ENCODE measurements at regions not wholly inside any gene's neighbourhood (a gene's known extent, or its start where the extent isn't known, plus 50 kb on each side); places are given as distances from the start of the nearest gene placed in this dataset.

DNA sequence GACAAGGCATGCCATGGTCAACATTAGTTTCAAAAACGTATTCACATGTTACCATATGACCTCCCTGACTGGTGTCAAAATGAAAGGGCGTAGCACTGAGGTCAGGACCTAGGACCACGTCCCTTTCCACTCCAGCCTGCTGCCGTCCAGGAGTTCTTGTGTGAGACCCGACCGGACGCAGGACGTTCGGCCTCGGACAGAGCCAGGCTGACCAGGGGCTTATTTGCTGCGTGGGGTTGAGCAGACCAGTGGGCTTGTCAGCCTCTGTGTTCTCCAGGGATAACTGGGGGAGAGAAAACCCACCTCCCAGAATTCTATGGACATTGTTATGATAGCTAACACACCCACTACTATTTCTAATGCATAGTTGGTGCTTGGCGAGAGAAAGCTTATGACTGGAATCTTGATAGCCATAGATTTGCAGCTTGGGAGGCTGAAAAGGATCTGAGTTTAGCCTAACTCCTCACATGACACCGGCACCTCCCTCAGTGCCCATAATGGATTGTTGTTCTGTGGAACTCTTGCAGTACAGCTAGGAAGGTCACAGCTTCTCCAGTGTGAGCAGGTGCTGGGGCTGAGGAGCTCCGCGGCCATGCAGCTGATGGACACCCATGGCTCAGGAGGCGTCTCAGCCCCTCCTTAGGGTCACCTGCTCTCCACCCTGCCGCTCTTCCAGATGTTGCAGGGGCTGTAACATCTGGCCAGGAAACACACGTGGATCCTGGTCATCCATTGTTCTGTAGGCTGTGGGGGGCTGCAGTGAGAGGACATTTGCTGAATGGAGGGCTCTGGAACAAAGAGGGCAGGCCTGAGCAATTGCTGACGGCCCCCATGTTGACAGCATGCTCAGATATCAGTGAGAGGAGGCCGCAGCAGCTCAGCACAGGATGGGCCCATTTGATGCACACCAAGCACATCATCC lies 368.4 kb downstream of the IRX2 start:
- H3K36me3 Mint-ChIP-seq (ENCODE audit: low read depth) = peaks cover 3% of the 10 kb centered on the region; the same call in 1 of the 3 replicates
- no peak overlapping the region for H3K4me3 Mint-ChIP-seq
- H3K4me1 ChIP-seq (ENCODE audit: insufficient read depth) = no peaks in the 10 kb centered on the region
- peaks cover 10% of the 10 kb centered on the region for H3K9me3 Mint-ChIP-seq
- ATAC-seq = no peak
- no peaks in the 10 kb centered on the region for H3K27me3 ChIP-seq (ENCODE audit: insufficient read depth)
- TF ChIP-seq JUNB (IDR thresholded peaks at IDR 0.05; ENCODE audit: unreplicated experiment) (no peak), ZNF114 (CRISPR knock-in tag; IDR thresholded peaks at IDR 0.05) (no peak), NANOG (IDR thresholded peaks at IDR 0.05; ENCODE audit: borderline replicate concordance) (no peak), ZNF462 (CRISPR knock-in tag; IDR thresholded peaks at IDR 0.05) (no peak)
- H3K27ac Mint-ChIP-seq = no peak overlapping the region
- no peaks in the 10 kb centered on the region; the same call in 2 of the 3 replicates for H3K4me1 Mint-ChIP-seq
- H3K9me2 ChIP-seq (ENCODE audit: insufficient read depth) = no peaks in the 10 kb centered on the region
- no peaks in the 10 kb centered on the region for H3F3A ChIP-seq (replicated peaks; ENCODE audit: low read depth)
- no peaks in the 10 kb centered on the region; the same call in 1 of the 2 replicates for H3K36me3 ChIP-seq (ENCODE audit: insufficient read depth)
- peaks cover 1% of the 10 kb centered on the region for H3K27me3 Mint-ChIP-seq (ENCODE audit: insufficient read depth, low read depth, poor library complexity)
- no peaks in the 10 kb centered on the region for H4K20me1 ChIP-seq (replicated peaks; ENCODE audit: insufficient read depth)
- no peak overlapping the region for H3K4me2 ChIP-seq
- no peak overlapping the region for H3K4me3 ChIP-seq
- no peak overlapping the region for H2AFZ ChIP-seq
- no peaks in the 10 kb centered on the region for H3K79me2 ChIP-seq (replicated peaks; ENCODE audit: insufficient read depth)
- H3K27ac ChIP-seq (ENCODE audit: low read depth) = no peak overlapping the region
- DNase-seq (ENCODE audit: low spot score) = no peak

DNA sequence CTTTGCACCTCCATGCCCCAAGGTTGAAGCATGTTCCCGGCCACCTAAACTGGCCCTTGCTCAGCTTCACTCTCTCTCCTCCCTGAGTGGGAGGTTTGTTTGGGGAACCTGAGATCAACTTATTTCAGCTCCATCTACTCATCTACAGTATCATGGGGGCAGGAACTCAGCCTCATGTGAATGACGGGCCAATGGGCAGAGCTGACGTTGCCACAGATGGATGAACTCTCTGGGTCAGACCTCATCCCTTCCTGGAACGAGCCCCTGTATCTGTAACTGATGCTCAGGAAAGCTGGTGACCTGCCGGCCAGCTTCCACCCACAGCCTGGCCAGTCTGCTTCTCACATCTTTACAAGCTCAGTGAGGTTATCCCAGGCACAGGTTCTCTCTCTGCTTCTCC lies 369.6 kb downstream of the IRX2 start:
- H3K4me1 ChIP-seq (ENCODE audit: insufficient read depth) = no peaks in the 10 kb centered on the region
- H3K27ac ChIP-seq (ENCODE audit: low read depth) = no peak overlapping the region
- Mint-ChIP-seq H3K4me3 (no peak overlapping the region), H3K27ac (no peak overlapping the region), H3K27me3 (ENCODE audit: insufficient read depth, low read depth, poor library complexity) (peaks cover 1% of the 10 kb centered on the region), H3K4me1 (no peaks in the 10 kb centered on the region; the same call in 2 of the 3 replicates), H3K36me3 (ENCODE audit: low read depth) (peaks cover 3% of the 10 kb centered on the region; the same call in 1 of the 3 replicates), H3K9me3 (peaks cover 10% of the 10 kb centered on the region)
- no peak overlapping the region for H3K4me2 ChIP-seq
- DNase-seq (ENCODE audit: low spot score) (no peak), ATAC-seq (no peak)
- no peaks in the 10 kb centered on the region; the same call in 1 of the 2 replicates for H3K36me3 ChIP-seq (ENCODE audit: insufficient read depth)
- H4K20me1 ChIP-seq (replicated peaks; ENCODE audit: insufficient read depth) = no peaks in the 10 kb centered on the region
- no peak overlapping the region for H3K4me3 ChIP-seq
- no peaks in the 10 kb centered on the region for H3K27me3 ChIP-seq (ENCODE audit: insufficient read depth)
- H3K9me2 ChIP-seq (ENCODE audit: insufficient read depth) = no peaks in the 10 kb centered on the region
- H3K79me2 ChIP-seq (replicated peaks; ENCODE audit: insufficient read depth) = no peaks in the 10 kb centered on the region
- no peaks in the 10 kb centered on the region for H3F3A ChIP-seq (replicated peaks; ENCODE audit: low read depth)
- no peak overlapping the region for H2AFZ ChIP-seq
- TF ChIP-seq, protein P1, sequence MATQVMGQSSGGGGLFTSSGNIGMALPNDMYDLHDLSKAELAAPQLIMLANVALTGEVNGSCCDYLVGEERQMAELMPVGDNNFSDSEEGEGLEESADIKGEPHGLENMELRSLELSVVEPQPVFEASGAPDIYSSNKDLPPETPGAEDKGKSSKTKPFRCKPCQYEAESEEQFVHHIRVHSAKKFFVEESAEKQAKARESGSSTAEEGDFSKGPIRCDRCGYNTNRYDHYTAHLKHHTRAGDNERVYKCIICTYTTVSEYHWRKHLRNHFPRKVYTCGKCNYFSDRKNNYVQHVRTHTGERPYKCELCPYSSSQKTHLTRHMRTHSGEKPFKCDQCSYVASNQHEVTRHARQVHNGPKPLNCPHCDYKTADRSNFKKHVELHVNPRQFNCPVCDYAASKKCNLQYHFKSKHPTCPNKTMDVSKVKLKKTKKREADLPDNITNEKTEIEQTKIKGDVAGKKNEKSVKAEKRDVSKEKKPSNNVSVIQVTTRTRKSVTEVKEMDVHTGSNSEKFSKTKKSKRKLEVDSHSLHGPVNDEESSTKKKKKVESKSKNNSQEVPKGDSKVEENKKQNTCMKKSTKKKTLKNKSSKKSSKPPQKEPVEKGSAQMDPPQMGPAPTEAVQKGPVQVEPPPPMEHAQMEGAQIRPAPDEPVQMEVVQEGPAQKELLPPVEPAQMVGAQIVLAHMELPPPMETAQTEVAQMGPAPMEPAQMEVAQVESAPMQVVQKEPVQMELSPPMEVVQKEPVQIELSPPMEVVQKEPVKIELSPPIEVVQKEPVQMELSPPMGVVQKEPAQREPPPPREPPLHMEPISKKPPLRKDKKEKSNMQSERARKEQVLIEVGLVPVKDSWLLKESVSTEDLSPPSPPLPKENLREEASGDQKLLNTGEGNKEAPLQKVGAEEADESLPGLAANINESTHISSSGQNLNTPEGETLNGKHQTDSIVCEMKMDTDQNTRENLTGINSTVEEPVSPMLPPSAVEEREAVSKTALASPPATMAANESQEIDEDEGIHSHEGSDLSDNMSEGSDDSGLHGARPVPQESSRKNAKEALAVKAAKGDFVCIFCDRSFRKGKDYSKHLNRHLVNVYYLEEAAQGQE (IDR thresholded peaks at IDR 0.05; ENCODE audit: unreplicated experiment) = no peak
- TF ChIP-seq STAT1 (IDR thresholded peaks at IDR 0.05; ENCODE audit: unreplicated experiment) = no peak
- no peak for TF ChIP-seq ETS1 (IDR thresholded peaks at IDR 0.05)
- no peak for TF ChIP-seq CREB1 (CRISPR knock-in tag; IDR thresholded peaks at IDR 0.05; ENCODE audit: low read depth)
- no peak for TF ChIP-seq JUNB (IDR thresholded peaks at IDR 0.05; ENCODE audit: unreplicated experiment)
- TF ChIP-seq POLR2AphosphoS5 (IDR thresholded peaks at IDR 0.05; ENCODE audit: low read depth) = no peak
- TF ChIP-seq NANOG (IDR thresholded peaks at IDR 0.05; ENCODE audit: borderline replicate concordance) = no peak
- no peak for TF ChIP-seq EZH2phosphoT487 (IDR thresholded peaks at IDR 0.05; ENCODE audit: unreplicated experiment)

All from GM23338 (cell line).